ENCODE measurements at regions not wholly inside any gene's neighbourhood (a gene's known extent, or its start where the extent isn't known, plus 50 kb on each side); places are given as distances from the start of the nearest gene placed in this dataset.
"Not testable (repeated sequence)": the region's sequence is repeated elsewhere in the genome, so short reads cannot be mapped to it uniquely, and the experiment has no call there.

DNA sequence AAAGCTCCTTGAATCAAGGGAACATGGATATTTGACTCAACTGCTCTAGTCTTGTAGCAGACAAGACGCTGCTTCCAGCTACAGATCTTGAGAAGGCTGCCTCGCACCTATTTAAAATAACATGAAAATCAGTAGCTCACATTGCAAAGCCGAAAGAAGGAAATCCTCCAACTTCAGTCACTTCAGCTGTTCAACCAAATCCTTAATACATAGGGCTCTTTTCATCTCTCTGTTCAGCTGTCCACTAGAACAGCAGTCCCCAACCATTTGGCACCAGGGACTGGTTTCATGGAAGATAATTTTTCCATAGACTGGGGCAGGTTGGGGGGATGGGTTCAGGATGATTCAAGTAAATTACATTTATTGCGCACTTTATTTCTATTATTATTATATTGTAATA, 1116.0 kb upstream of the TMEM132C start:
- Histone ChIP-seq H3K27ac (no peak overlapping the region), H3K36me3 (no peaks in the 10 kb centered on the region), H3K9me3 (ENCODE audit: severe bottlenecking) (no peaks in the 10 kb centered on the region)

GRCh38 chr12:127153996-127154395, 1113.0 kb upstream of the TMEM132C start:
- DNase-seq = no peak
- H3K9me3 ChIP-seq (ENCODE audit: severe bottlenecking) = no peaks in the 10 kb centered on the region
- TF ChIP-seq, protein P1, sequence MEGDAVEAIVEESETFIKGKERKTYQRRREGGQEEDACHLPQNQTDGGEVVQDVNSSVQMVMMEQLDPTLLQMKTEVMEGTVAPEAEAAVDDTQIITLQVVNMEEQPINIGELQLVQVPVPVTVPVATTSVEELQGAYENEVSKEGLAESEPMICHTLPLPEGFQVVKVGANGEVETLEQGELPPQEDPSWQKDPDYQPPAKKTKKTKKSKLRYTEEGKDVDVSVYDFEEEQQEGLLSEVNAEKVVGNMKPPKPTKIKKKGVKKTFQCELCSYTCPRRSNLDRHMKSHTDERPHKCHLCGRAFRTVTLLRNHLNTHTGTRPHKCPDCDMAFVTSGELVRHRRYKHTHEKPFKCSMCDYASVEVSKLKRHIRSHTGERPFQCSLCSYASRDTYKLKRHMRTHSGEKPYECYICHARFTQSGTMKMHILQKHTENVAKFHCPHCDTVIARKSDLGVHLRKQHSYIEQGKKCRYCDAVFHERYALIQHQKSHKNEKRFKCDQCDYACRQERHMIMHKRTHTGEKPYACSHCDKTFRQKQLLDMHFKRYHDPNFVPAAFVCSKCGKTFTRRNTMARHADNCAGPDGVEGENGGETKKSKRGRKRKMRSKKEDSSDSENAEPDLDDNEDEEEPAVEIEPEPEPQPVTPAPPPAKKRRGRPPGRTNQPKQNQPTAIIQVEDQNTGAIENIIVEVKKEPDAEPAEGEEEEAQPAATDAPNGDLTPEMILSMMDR (IDR thresholded peaks at IDR 0.05; ENCODE audit: low read depth, low read length) = no peak
- H3K27ac ChIP-seq = no peak overlapping the region
- no peak overlapping the region for H3K4me3 ChIP-seq (ENCODE audit: low read depth, low read length)
- no peaks in the 10 kb centered on the region for H3K27me3 ChIP-seq (ENCODE audit: insufficient read depth, low read depth, severe bottlenecking)
- H3K36me3 ChIP-seq = no peaks in the 10 kb centered on the region

More for the DNA sequence above, 1116.0 kb upstream of the TMEM132C start:
- TF ChIP-seq, protein P1 (IDR thresholded peaks at IDR 0.05; ENCODE audit: low read depth, low read length) = no peak
- Histone ChIP-seq H3K27me3 (ENCODE audit: insufficient read depth, low read depth, severe bottlenecking) (no peaks in the 10 kb centered on the region), H3K4me3 (ENCODE audit: low read depth, low read length) (no peak overlapping the region)
- DNase-seq = no peak

- not testable (repeated sequence) for H3K27ac ChIP-seq; H3K4me3 ChIP-seq (ENCODE audit: low read depth, low read length); H3K36me3 ChIP-seq
Measured at GRCh38 chr12:127154830-127155229, 1112.1 kb upstream of the TMEM132C start.

GRCh38 chr12:127155935-127156619, 1110.9 kb upstream of the TMEM132C start:
- not testable (repeated sequence) for H3K27ac ChIP-seq; H3K4me3 ChIP-seq (ENCODE audit: low read depth, low read length); DNase-seq; H3K27me3 ChIP-seq (ENCODE audit: insufficient read depth, low read depth, severe bottlenecking); H3K9me3 ChIP-seq (ENCODE audit: severe bottlenecking); H3K36me3 ChIP-seq

More at GRCh38 chr12:127154830-127155229, 1112.1 kb upstream of the TMEM132C start:
- DNase-seq; H3K9me3 ChIP-seq (ENCODE audit: severe bottlenecking); H3K27me3 ChIP-seq (ENCODE audit: insufficient read depth, low read depth, severe bottlenecking): not testable (repeated sequence)

DNA sequence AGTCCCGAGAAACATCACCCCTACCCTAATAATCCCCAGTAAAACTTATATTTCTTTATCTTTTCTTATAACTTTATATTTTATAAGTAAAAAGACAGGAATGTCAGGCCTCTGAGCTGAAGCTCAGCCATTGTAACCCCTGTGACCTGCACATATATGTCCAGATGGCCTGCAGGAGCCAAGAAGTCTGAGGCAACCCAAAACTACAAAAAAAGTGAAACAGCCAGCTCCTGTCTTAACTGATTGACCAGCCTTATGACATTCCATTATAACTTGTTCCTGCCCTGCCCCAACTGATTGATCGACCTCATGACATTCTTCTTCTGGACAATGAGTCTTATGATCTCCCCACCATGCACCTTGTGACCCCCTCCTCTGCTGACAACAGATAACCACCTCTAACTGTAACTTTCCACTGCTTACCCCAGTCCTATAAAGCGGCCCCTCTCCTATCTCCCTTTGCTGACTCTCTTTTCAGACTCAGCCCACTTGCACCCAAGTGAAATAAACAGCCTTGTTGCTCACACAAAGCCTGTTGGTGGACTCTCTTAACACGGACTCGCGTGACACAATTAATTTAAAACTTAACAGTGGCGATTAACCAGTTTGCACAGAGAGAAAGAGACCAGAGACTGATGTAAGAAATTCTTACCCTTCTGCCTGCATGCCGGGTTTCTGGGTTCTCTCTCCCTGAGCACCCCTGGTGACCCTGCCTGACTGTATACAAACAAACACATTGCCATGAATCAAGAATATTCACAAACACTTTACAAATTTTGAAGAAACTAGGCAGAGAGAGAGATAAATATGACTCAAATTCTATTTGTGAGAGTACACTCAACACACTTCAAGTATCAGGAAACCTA, 1109.2 kb upstream of the TMEM132C start:
- H3K27ac ChIP-seq; H3K4me3 ChIP-seq (ENCODE audit: low read depth, low read length); H3K27me3 ChIP-seq (ENCODE audit: insufficient read depth, low read depth, severe bottlenecking); DNase-seq; H3K36me3 ChIP-seq; H3K9me3 ChIP-seq (ENCODE audit: severe bottlenecking): not testable (repeated sequence)

- Histone ChIP-seq H3K9me3 (ENCODE audit: severe bottlenecking) (no peaks in the 10 kb centered on the region), H3K27me3 (ENCODE audit: insufficient read depth, low read depth, severe bottlenecking) (no peaks in the 10 kb centered on the region), H3K36me3 (no peaks in the 10 kb centered on the region), H3K4me3 (ENCODE audit: low read depth, low read length) (no peak overlapping the region), H3K27ac (no peak overlapping the region)
- TF ChIP-seq, protein P1 (IDR thresholded peaks at IDR 0.05; ENCODE audit: low read depth, low read length) = no peak
- no peak for DNase-seq
Measured at GRCh38 chr12:127158385-127159061, 1108.4 kb upstream of the TMEM132C start.

- Histone ChIP-seq H3K36me3 (no peaks in the 10 kb centered on the region), H3K27ac (no peak overlapping the region), H3K9me3 (ENCODE audit: severe bottlenecking) (no peaks in the 10 kb centered on the region), H3K27me3 (ENCODE audit: insufficient read depth, low read depth, severe bottlenecking) (no peaks in the 10 kb centered on the region), H3K4me3 (ENCODE audit: low read depth, low read length) (no peak overlapping the region)
- TF ChIP-seq, protein P1 (IDR thresholded peaks at IDR 0.05; ENCODE audit: low read depth, low read length) = no peak
- no peak for DNase-seq
Measured at GRCh38 chr12:127161466-127161865, 1105.5 kb upstream of the TMEM132C start.
